ENCODE measurements at regions not wholly inside any gene's neighbourhood (a gene's known extent, or its start where the extent isn't known, plus 50 kb on each side); places are given as distances from the start of the nearest gene placed in this dataset.

GRCh38 chr22:22093743-22094142, 111.2 kb upstream of the TOP3B start:
- BruUV-seq (replicated peaks) = no TSS peak
- CTCF ChIA-PET = no interaction called here
- Mint-ChIP-seq H3K4me3 (ENCODE audit: unreplicated experiment) (no peak overlapping the region), H3K36me3 (ENCODE audit: insufficient read depth, unreplicated experiment) (no peaks in the 10 kb centered on the region), H3K9me3 (ENCODE audit: unreplicated experiment) (no peaks in the 10 kb centered on the region), H3K4me1 (ENCODE audit: insufficient read depth, unreplicated experiment) (peaks cover 10% of the 10 kb centered on the region), H3K27ac (ENCODE audit: low read depth, unreplicated experiment) (no peak overlapping the region), H3K27me3 (ENCODE audit: insufficient read depth, unreplicated experiment) (no peaks in the 10 kb centered on the region)
- DNase-seq (ENCODE audit: unreplicated experiment) = no peak
- POLR2A ChIA-PET = no interaction called here
- intact Hi-C loops (cut with micrococcal nuclease) = no loop called here
- TF ChIP-seq, protein P1, sequence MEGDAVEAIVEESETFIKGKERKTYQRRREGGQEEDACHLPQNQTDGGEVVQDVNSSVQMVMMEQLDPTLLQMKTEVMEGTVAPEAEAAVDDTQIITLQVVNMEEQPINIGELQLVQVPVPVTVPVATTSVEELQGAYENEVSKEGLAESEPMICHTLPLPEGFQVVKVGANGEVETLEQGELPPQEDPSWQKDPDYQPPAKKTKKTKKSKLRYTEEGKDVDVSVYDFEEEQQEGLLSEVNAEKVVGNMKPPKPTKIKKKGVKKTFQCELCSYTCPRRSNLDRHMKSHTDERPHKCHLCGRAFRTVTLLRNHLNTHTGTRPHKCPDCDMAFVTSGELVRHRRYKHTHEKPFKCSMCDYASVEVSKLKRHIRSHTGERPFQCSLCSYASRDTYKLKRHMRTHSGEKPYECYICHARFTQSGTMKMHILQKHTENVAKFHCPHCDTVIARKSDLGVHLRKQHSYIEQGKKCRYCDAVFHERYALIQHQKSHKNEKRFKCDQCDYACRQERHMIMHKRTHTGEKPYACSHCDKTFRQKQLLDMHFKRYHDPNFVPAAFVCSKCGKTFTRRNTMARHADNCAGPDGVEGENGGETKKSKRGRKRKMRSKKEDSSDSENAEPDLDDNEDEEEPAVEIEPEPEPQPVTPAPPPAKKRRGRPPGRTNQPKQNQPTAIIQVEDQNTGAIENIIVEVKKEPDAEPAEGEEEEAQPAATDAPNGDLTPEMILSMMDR (IDR thresholded peaks at IDR 0.05; ENCODE audit: unreplicated experiment) = no peak

DNA sequence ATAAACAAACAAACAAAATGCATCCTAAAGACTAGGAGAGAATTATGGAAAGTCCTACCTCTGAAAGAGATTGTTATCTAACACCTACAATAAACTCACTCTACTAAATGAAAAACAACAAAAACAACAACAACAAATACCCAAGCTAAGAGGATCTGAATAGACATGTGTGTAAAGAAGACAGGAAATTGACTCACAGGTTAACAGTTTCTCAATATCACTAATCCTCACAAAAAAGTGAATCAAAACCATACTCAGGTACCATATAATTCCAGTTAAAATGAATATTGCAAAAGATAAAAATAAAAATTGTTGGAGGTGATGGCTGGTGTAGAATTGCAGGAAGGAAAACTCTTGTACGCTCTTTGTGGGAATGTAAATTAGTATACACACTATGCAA, 110.4 kb upstream of the TOP3B start:
- BruUV-seq (replicated peaks) = no TSS peak
- Mint-ChIP-seq H3K27ac (ENCODE audit: low read depth, unreplicated experiment) (no peak overlapping the region), H3K9me3 (ENCODE audit: unreplicated experiment) (no peaks in the 10 kb centered on the region), H3K4me1 (ENCODE audit: insufficient read depth, unreplicated experiment) (peaks cover 10% of the 10 kb centered on the region), H3K4me3 (ENCODE audit: unreplicated experiment) (no peak overlapping the region), H3K27me3 (ENCODE audit: insufficient read depth, unreplicated experiment) (no peaks in the 10 kb centered on the region), H3K36me3 (ENCODE audit: insufficient read depth, unreplicated experiment) (no peaks in the 10 kb centered on the region)
- POLR2A ChIA-PET = no interaction called here
- CTCF ChIA-PET = no interaction called here
- intact Hi-C loops (cut with micrococcal nuclease) = no loop called here
- no peak for DNase-seq (ENCODE audit: unreplicated experiment)
- TF ChIP-seq, protein P1 (IDR thresholded peaks at IDR 0.05; ENCODE audit: unreplicated experiment) = no peak

- H3K4me1 Mint-ChIP-seq (ENCODE audit: insufficient read depth, unreplicated experiment) = peaks cover 10% of the 10 kb centered on the region
- H3K36me3 Mint-ChIP-seq (ENCODE audit: insufficient read depth, unreplicated experiment) = no peaks in the 10 kb centered on the region
- H3K27me3 Mint-ChIP-seq (ENCODE audit: insufficient read depth, unreplicated experiment) = no peaks in the 10 kb centered on the region
- BruUV-seq (replicated peaks) = no TSS peak
- CTCF ChIA-PET = no interaction called here
- POLR2A ChIA-PET = no interaction called here
- TF ChIP-seq, protein P1 (IDR thresholded peaks at IDR 0.05; ENCODE audit: unreplicated experiment) = no peak
- intact Hi-C loops (cut with micrococcal nuclease) = no loop called here
- no peaks in the 10 kb centered on the region for H3K9me3 Mint-ChIP-seq (ENCODE audit: unreplicated experiment)
- H3K27ac Mint-ChIP-seq (ENCODE audit: low read depth, unreplicated experiment) = no peak overlapping the region
- no peak overlapping the region for H3K4me3 Mint-ChIP-seq (ENCODE audit: unreplicated experiment)
- DNase-seq (ENCODE audit: unreplicated experiment) = no peak
Observed at GRCh38 chr22:22092101-22092500, 109.5 kb upstream of the TOP3B start.

DNA sequence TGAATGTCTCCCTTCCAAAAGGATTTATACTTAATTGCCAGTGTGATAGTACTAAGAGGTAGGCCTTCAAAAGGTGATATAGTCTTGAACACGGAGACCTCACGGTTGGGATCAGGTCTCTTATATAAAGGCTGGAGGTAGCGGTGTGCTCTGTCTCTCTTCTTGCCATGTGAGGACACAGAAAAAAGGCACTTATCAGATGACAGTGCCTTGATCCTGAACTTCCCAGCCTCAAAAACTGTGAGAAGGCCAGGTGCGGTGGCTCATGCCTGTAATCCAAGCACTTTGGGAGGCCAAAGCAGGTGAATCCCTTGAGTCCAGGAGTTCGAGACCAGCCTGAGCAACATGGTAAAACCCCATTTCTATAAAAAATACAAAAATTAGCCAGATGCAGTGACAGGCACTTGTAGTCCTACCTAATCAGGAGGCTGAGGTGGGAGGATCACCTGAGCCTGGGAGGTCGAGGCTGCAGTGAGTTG, 108.9 kb upstream of the TOP3B start:
- no peak overlapping the region for H3K4me3 Mint-ChIP-seq (ENCODE audit: unreplicated experiment)
- ChIA-PET CTCF (no interaction called here), POLR2A (no interaction called here)
- peaks cover 10% of the 10 kb centered on the region for H3K4me1 Mint-ChIP-seq (ENCODE audit: insufficient read depth, unreplicated experiment)
- no peaks in the 10 kb centered on the region for H3K36me3 Mint-ChIP-seq (ENCODE audit: insufficient read depth, unreplicated experiment)
- intact Hi-C loops (cut with micrococcal nuclease) = no loop called here
- DNase-seq (ENCODE audit: unreplicated experiment) = no peak
- BruUV-seq (replicated peaks) = no TSS peak
- no peak overlapping the region for H3K27ac Mint-ChIP-seq (ENCODE audit: low read depth, unreplicated experiment)
- no peaks in the 10 kb centered on the region for H3K9me3 Mint-ChIP-seq (ENCODE audit: unreplicated experiment)
- TF ChIP-seq, protein P1 (IDR thresholded peaks at IDR 0.05; ENCODE audit: unreplicated experiment) = no peak
- H3K27me3 Mint-ChIP-seq (ENCODE audit: insufficient read depth, unreplicated experiment) = no peaks in the 10 kb centered on the region

Measured in MCF 10A (cell line).